Endothelial cell of umbilical vein (primary cell): ENCODE measurements at regions not wholly inside any gene's neighbourhood (a gene's known extent, or its start where the extent isn't known, plus 50 kb on each side); places are given as distances from the start of the nearest gene placed in this dataset.

ENCODE experiments used
- BruUV-seq: library from RNA; stranded (reverse); fragments of 400-500 nt; replicated peaks from 2 replicates; lab custom pipeline; 2021; lab: Mats Ljungman, UMichigan
- CTCF ChIA-PET: fragments of 300-600, 350-600 bp; sonication (Branson Sonifier 250); formaldehyde crosslinking; loops from one replicate; lab custom pipeline; 2021; ENCODE audit warnings: antibody characterized with exemption, inconsistent platforms; lab: Charles Lee
- POLR2A ChIA-PET: fragments of 300-600, 350-600 bp; sonication (Branson Sonifier 250); formaldehyde crosslinking; loops from one replicate; lab custom pipeline; 2021; ENCODE audit warnings: antibody characterized with exemption, inconsistent platforms; lab: Charles Lee
- DNase-seq: peaks from one replicate; pipeline ENCODE4 v3.0.0-alpha.2; 2011; ENCODE audit warnings: low read depth, low spot score
- FAIRE-seq: peaks from 2 replicates; lab custom pipeline; 2011; peaks lifted over from hg19 to GRCh38; lab: Jason Lieb, UNC
- H2AFZ ChIP-seq: 2 replicates; pipeline ENCODE4 v1.6.0; 2012; ENCODE audit warnings: low read depth, low read length, control low read depth, inconsistent platforms
- H3K27ac ChIP-seq: 2 replicates; pipeline ENCODE4 v1.5.1; 2011; ENCODE audit warnings: low read depth, mild to moderate bottlenecking, control low read depth, low read length, moderate library complexity; ENCODE audit not compliant: insufficient read depth
- H3K27me3 ChIP-seq, 2 experiments: 2 replicates each; pipeline versions ENCODE4 v1.6.0 to v1.6.1; 2011; ENCODE audit warnings: low read length in 2 of 2, mixed read lengths in 1 of 2; ENCODE audit not compliant: control insufficient read depth in 2 of 2, insufficient read depth in 2 of 2
- H3K36me3 ChIP-seq, 2 experiments: 2 replicates in 1 of 2; 3 replicates in 1 of 2; pipeline ENCODE4 v1.5.1; 2011; ENCODE audit warnings: low read length in 2 of 2, mild to moderate bottlenecking in 1 of 2, moderate library complexity in 1 of 2; ENCODE audit not compliant: control insufficient read depth in 2 of 2, insufficient read depth in 2 of 2; ENCODE audit errors: extremely low read depth in 1 of 2
- H3K4me1 ChIP-seq: 3 replicates; pipeline ENCODE4 v1.5.1; 2011; ENCODE audit warnings: mild to moderate bottlenecking, low read length; ENCODE audit not compliant: control insufficient read depth, insufficient read depth; ENCODE audit errors: extremely low read depth
- H3K4me2 ChIP-seq: 2 replicates; pipeline ENCODE4 v1.6.1; 2011; ENCODE audit warnings: low read length, control low read depth, mixed read lengths; ENCODE audit not compliant: insufficient read depth
- H3K4me3 ChIP-seq, 3 experiments: fragments of 200-600 bp in 1 of 3; sonication (generic), shearing (Covaris generic) in 1 of 3; replicated peaks in 1 of 3; 2 replicates each; pipeline ENCODE4 v1.5.1; 2011 to 2016; ENCODE audit warnings: control low read depth in 3 of 3, low read length in 3 of 3, mild to moderate bottlenecking in 2 of 3, inconsistent platforms in 1 of 3, low read depth in 1 of 3, moderate library complexity in 1 of 3; ENCODE audit not compliant: insufficient read depth in 1 of 3
- H3K79me2 ChIP-seq: 2 replicates; pipeline ENCODE4 v1.6.0; 2012; ENCODE audit warnings: low read length, inconsistent platforms; ENCODE audit not compliant: control insufficient read depth, insufficient read depth
- H3K9ac ChIP-seq: replicated peaks from 2 replicates; pipeline ENCODE3; 2011; ENCODE audit warnings: low read length, control low read depth; ENCODE audit not compliant: insufficient read depth; ENCODE audit errors: extremely low read depth
- H3K9me1 ChIP-seq: replicated peaks from 3 replicates; pipeline ENCODE4 v1.6.0; 2011; ENCODE audit warnings: mild to moderate bottlenecking, low read length; ENCODE audit not compliant: control insufficient read depth, insufficient read depth; ENCODE audit errors: extremely low read depth
- H3K9me3 ChIP-seq: replicated peaks from 2 replicates; pipeline ENCODE4 v1.5.1; 2012; ENCODE audit warnings: low read length, inconsistent platforms; ENCODE audit not compliant: control insufficient read depth, insufficient read depth
- H4K20me1 ChIP-seq: replicated peaks from 2 replicates; pipeline ENCODE3; 2011; ENCODE audit warnings: mild to moderate bottlenecking, low read length; ENCODE audit not compliant: control insufficient read depth, insufficient read depth; ENCODE audit errors: extremely low read depth
- EZH2 ChIP-seq: IDR thresholded peaks from 2 replicates; pipeline ENCODE4 v1.6.1; 2012; ENCODE audit warnings: borderline replicate concordance, low read depth, mild to moderate bottlenecking, moderate library complexity, low read length, inconsistent platforms; ENCODE audit not compliant: severe bottlenecking
- FOS ChIP-seq: IDR thresholded peaks from 2 replicates; pipeline ENCODE4 v1.6.1; 2011; ENCODE audit warnings: mild to moderate bottlenecking, low read length, moderate library complexity, borderline replicate concordance; ENCODE audit not compliant: insufficient read depth
- GATA2 ChIP-seq: IDR thresholded peaks from 2 replicates; pipeline ENCODE4 v1.7.0; 2011; ENCODE audit warnings: low read depth, mild to moderate bottlenecking, moderate library complexity, mixed read lengths, low read length; ENCODE audit not compliant: insufficient read length, insufficient read depth
- JUN ChIP-seq: IDR thresholded peaks from 2 replicates; pipeline ENCODE4 v1.6.1; 2011; ENCODE audit warnings: borderline replicate concordance, low read depth; ENCODE audit not compliant: insufficient read length, insufficient read depth
- MAX ChIP-seq: IDR thresholded peaks from 2 replicates; pipeline ENCODE4 v1.6.1; 2011; ENCODE audit not compliant: insufficient read depth, insufficient read length
- MYC ChIP-seq: IDR thresholded peaks from one replicate; pipeline ENCODE4 v1.6.1; 2011; ENCODE audit warnings: mild to moderate bottlenecking, low read depth, low read length
- POLR2A ChIP-seq: IDR thresholded peaks from 2 replicates; pipeline ENCODE4 v1.6.1; 2012; ENCODE audit warnings: low read depth, mild to moderate bottlenecking, control low read depth, low read length
- POLR2AphosphoS5 ChIP-seq: IDR thresholded peaks from 2 replicates; pipeline ENCODE4 v1.6.1; 2012; ENCODE audit warnings: low read depth, mild to moderate bottlenecking, control low read depth, low read length, moderate library complexity; ENCODE audit not compliant: insufficient read depth
- dilution Hi-C: fragments of 300-500 bp; cut with MboI; formaldehyde crosslinking; loops from one replicate; pipeline ENCODE4 v1.15.0; 2019; ENCODE audit warnings: low sequenced_read_pairs; ENCODE audit not compliant: extremely low pct_ligation_motif_present
- intact Hi-C: fragments of 100-400 bp; cut with micrococcal nuclease; formaldehyde crosslinking; loops from one replicate; pipeline ENCODE4 v1.10.0; 2022
- TF ChIP-seq, protein P1 (sequence below), 2 donors: IDR thresholded peaks; 1 replicate in 1 of 2; 2 replicates in 1 of 2; pipeline ENCODE4 v1.5.1; 2011; ENCODE audit warnings: low read length in 2 of 2, mild to moderate bottlenecking in 2 of 2, moderate library complexity in 2 of 2, control low read depth in 1 of 2, inconsistent platforms in 1 of 2, low read depth in 1 of 2; ENCODE audit not compliant: insufficient read depth in 1 of 2; ENCODE audit errors: extremely low read depth in 1 of 2

DNA sequence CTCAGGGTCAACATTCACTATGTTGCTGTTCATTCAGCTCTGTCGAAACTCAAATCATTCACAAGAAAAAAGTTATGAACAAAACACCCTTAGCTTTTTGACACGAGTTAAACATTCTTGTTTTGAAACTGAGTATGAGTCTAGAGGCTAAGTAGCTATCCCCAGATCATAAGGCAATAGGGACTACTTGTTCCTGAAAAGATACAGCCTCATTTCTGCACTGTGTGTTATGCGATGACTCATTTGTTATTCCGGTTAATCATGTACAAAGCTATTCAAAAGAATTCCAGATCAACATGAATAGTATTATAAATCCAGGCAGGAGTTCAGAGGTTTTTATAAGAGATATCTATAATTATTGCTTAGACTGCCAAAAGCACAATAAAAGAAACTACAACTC, 908.0 kb downstream of the QKI start:
- Histone ChIP-seq H3K4me3 (no peak overlapping the region), H4K20me1 (no peaks in the 10 kb centered on the region), H3K27ac (peak overlapping the region; percentile 62), H3K9ac (peak overlapping the region; percentile 35), H2AFZ (peak overlapping the region; percentile 12), H3K4me2 (peak overlapping the region; percentile 32), H3K9me3 (no peaks in the 10 kb centered on the region), H3K27me3 (no peaks in the 10 kb centered on the region), H3K4me1 (peaks cover 22% of the 10 kb centered on the region), H3K36me3 (no peaks in the 10 kb centered on the region), H3K9me1 (no peaks in the 10 kb centered on the region), H3K79me2 (no peaks in the 10 kb centered on the region)
- dilution Hi-C loops = no loop called here
- FAIRE-seq (peak; percentile 97), DNase-seq (peak; percentile 89)
- no TSS peak for BruUV-seq
- ChIA-PET POLR2A (interaction anchor here (0.5 kb wide), 1 partner anchor 557 kb away, joined by 5 read pairs; no protein-coding TSS in a partner anchor), CTCF (interaction anchor here (0.6 to 1.7 kb wide), 11 partner anchors 24 to 983 kb away, joined by 3 to 6 read pairs (median 3); no protein-coding TSS in a partner anchor)
- TF ChIP-seq POLR2AphosphoS5 (peak; percentile 50), FOS (peak; percentile 96), JUN (peak; percentile 97), MAX (no peak), EZH2 (no peak), MYC (no peak), GATA2 (peak; percentile 31), POLR2A (no peak)
- TF ChIP-seq, protein P1, sequence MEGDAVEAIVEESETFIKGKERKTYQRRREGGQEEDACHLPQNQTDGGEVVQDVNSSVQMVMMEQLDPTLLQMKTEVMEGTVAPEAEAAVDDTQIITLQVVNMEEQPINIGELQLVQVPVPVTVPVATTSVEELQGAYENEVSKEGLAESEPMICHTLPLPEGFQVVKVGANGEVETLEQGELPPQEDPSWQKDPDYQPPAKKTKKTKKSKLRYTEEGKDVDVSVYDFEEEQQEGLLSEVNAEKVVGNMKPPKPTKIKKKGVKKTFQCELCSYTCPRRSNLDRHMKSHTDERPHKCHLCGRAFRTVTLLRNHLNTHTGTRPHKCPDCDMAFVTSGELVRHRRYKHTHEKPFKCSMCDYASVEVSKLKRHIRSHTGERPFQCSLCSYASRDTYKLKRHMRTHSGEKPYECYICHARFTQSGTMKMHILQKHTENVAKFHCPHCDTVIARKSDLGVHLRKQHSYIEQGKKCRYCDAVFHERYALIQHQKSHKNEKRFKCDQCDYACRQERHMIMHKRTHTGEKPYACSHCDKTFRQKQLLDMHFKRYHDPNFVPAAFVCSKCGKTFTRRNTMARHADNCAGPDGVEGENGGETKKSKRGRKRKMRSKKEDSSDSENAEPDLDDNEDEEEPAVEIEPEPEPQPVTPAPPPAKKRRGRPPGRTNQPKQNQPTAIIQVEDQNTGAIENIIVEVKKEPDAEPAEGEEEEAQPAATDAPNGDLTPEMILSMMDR (IDR thresholded peaks at IDR 0.05; ENCODE audit: extremely low read depth in 1 of 2, insufficient read depth in 1 of 2, low read depth in 1 of 2, low read length in 2 of 2) = no peak
- intact Hi-C loops = loop anchor here (1.0 to 10.0 kb wide), 6 partner anchors 9 to 1252 kb away; no protein-coding TSS in a partner anchor
